H54 (cell line): ENCODE measurements at regions not wholly inside any gene's neighbourhood (a gene's known extent, or its start where the extent isn't known, plus 50 kb on each side); places are given as distances from the start of the nearest gene placed in this dataset.

ENCODE experiments used
- DNase-seq: peaks from one replicate; pipeline ENCODE4 v3.0.0; 2011; ENCODE audit warnings: low spot score, mixed read lengths; ENCODE audit not compliant: insufficient read length
- FAIRE-seq: peaks from 3 replicates; lab custom pipeline; 2011; peaks lifted over from hg19 to GRCh38; lab: Jason Lieb, UNC
- POLR2A ChIP-seq: IDR thresholded peaks from 2 replicates; pipeline ENCODE4 v1.6.1; 2011; ENCODE audit warnings: low read depth, mild to moderate bottlenecking, low read length

- FAIRE-seq = no peak
- DNase-seq = no peak
- no peak for TF ChIP-seq POLR2A
Measured at GRCh38 chr2:16125614-16126516, 185.5 kb downstream of the MYCN start.

- no peak for TF ChIP-seq POLR2A
- DNase-seq = no peak
- no peak for FAIRE-seq
Measured at GRCh38 chr2:16124881-16125613, 184.7 kb downstream of the MYCN start.

GRCh38 chr2:16123856-16124780, 183.8 kb downstream of the MYCN start:
- FAIRE-seq = no peak
- TF ChIP-seq POLR2A = no peak
- no peak for DNase-seq

GRCh38 chr2:16123421-16123820, 183.1 kb downstream of the MYCN start:
- FAIRE-seq (no peak), DNase-seq (no peak)
- no peak for TF ChIP-seq POLR2A

GRCh38 chr2:16122556-16122955, 182.2 kb downstream of the MYCN start:
- no peak for FAIRE-seq
- TF ChIP-seq POLR2A = no peak
- no peak for DNase-seq

- no peak for FAIRE-seq
- DNase-seq = no peak
Measured at GRCh38 chr2:16121986-16122390, 181.6 kb downstream of the MYCN start.

GRCh38 chr2:16121231-16121985, 181.1 kb downstream of the MYCN start:
- TF ChIP-seq POLR2A = no peak
- FAIRE-seq (no peak), DNase-seq (no peak)

More at GRCh38 chr2:16121986-16122390, 181.6 kb downstream of the MYCN start:
- TF ChIP-seq POLR2A = no peak

GRCh38 chr2:16120591-16121180, 180.3 kb downstream of the MYCN start:
- FAIRE-seq = no peak
- TF ChIP-seq POLR2A = no peak

GRCh38 chr2:16119741-16120140, 179.4 kb downstream of the MYCN start:
- FAIRE-seq (no peak), DNase-seq (no peak)
- no peak for TF ChIP-seq POLR2A

More at GRCh38 chr2:16120591-16121180, 180.3 kb downstream of the MYCN start:
- DNase-seq = no peak

- no peak for TF ChIP-seq POLR2A
- FAIRE-seq (no peak), DNase-seq (no peak)
Measured at GRCh38 chr2:16118611-16119590, 178.6 kb downstream of the MYCN start.
